Kidney (tissue), 13 donors: ENCODE measurements at regions not wholly inside any gene's neighbourhood (a gene's known extent, or its start where the extent isn't known, plus 50 kb on each side); places are given as distances from the start of the nearest gene placed in this dataset. TPM values are rescaled to one million over a fixed set of nuclear protein-coding genes. Genes with fewer than 3 reads are reported as not detected.

ENCODE experiments used
- DNase-seq, 5 donors: peaks; one replicate each; pipeline ENCODE4 v3.0.0-alpha.2; 2013 to 2020
- FAIRE-seq: peaks from 2 replicates; lab custom pipeline; 2012; peaks lifted over from hg19 to GRCh38; lab: Jason Lieb, UNC
- H3K27ac ChIP-seq, 2 donors: one replicate each; pipeline ENCODE4 v1.7.0; 2013; ENCODE audit warnings: low read depth in 2 of 2, low read length in 2 of 2, inconsistent platforms in 1 of 2
- H3K27me3 ChIP-seq: one replicate; pipeline ENCODE4 v1.7.1; 2013; ENCODE audit warnings: low read length, inconsistent platforms; ENCODE audit not compliant: control insufficient read depth, insufficient read depth
- H3K36me3 ChIP-seq, 3 donors: one replicate each; pipeline versions ENCODE4 v1.7.0 to v1.7.1; 2013; ENCODE audit warnings: low read length in 3 of 3, control low read depth in 1 of 3, inconsistent platforms in 1 of 3; ENCODE audit not compliant: insufficient read depth in 3 of 3, control insufficient read depth in 2 of 3
- H3K4me1 ChIP-seq, 3 donors: one replicate each; pipeline versions ENCODE4 v1.7.0 to v1.7.1; 2013; ENCODE audit warnings: low read length in 3 of 3, inconsistent platforms in 1 of 3, low read depth in 1 of 3; ENCODE audit not compliant: control insufficient read depth in 2 of 3, insufficient read depth in 2 of 3
- H3K4me3 ChIP-seq, 3 donors: one replicate each; pipeline versions ENCODE4 v1.7.0 to v1.8.1; 2013; ENCODE audit warnings: low read length in 3 of 3, control low read depth in 1 of 3, inconsistent platforms in 1 of 3
- H3K9ac ChIP-seq, 3 donors: one replicate each; pipeline versions ENCODE4 v1.7.0 to v1.7.1; 2013; ENCODE audit warnings: low read length in 3 of 3, control low read depth in 1 of 3, inconsistent platforms in 1 of 3
- H3K9me3 ChIP-seq, 3 donors: one replicate each; pipeline versions ENCODE4 v1.7.0 to v1.7.1; 2013; ENCODE audit warnings: low read length in 3 of 3, control low read depth in 1 of 3, inconsistent platforms in 1 of 3; ENCODE audit not compliant: control insufficient read depth in 2 of 3, insufficient read depth in 1 of 3
- CTCF ChIP-seq: IDR thresholded peaks from 3 replicates; pipeline ENCODE4 v1.5.1; 2012; ENCODE audit warnings: mild to moderate bottlenecking, moderate library complexity, borderline replicate concordance; ENCODE audit not compliant: insufficient read depth; ENCODE audit errors: extremely low read depth
- intact Hi-C: fragments of 100-400 bp; cut with DNase I; formaldehyde crosslinking; loops from one replicate; pipeline ENCODE4 v1.11.1; 2022
- microRNA-seq: library from miRNA; unstranded; fragments of <30 nt; microRNA quantifications from one replicate; pipeline ENCODE4 v1.2.0, GENCODE V29; 2020
- donor health status: control.
- donor health status: control.
- donor health status: control.
- donor health status: control.
- donor health status: control.
- donor health status: DM: yes; HTN: yes; CAD: no.
- donor health status: Normal renal cell carcinoma (clear cell type).

- Histone ChIP-seq H3K9ac (no peak overlapping the region), H3K4me1 (no peaks in the 10 kb centered on the region), H3K9me3 (no peaks in the 10 kb centered on the region), H3K36me3 (no peaks in the 10 kb centered on the region), H3K4me3 (no peak overlapping the region), H3K27ac (no peak overlapping the region), H3K27me3 (no peaks in the 10 kb centered on the region)
- FAIRE-seq, result no peak
- DNase-seq, result peak in 2 of 5 donors; percentile 32 to 53
- no peak for TF ChIP-seq CTCF
- intact Hi-C loops, result no loop called here
Observed at GRCh38 chr14:101508948-101509729, 52.2 kb upstream of the DIO3 start.

GRCh38 chr14:101509730-101510371 lies 51.4 kb upstream of the DIO3 start:
- no peak overlapping the region for H3K9ac ChIP-seq
- no peak for TF ChIP-seq CTCF
- H3K9me3 ChIP-seq, result no peaks in the 10 kb centered on the region
- DNase-seq, result peak in 2 of 5 donors; percentile 26 to 57
- no peak overlapping the region for H3K4me3 ChIP-seq
- no peaks in the 10 kb centered on the region for H3K27me3 ChIP-seq
- no peak overlapping the region for H3K27ac ChIP-seq
- H3K36me3 ChIP-seq, result no peaks in the 10 kb centered on the region
- H3K4me1 ChIP-seq, result no peaks in the 10 kb centered on the region
- FAIRE-seq, result no peak
- intact Hi-C loops, result no loop called here

- Histone ChIP-seq H3K36me3 (no peaks in the 10 kb centered on the region), H3K27me3 (no peaks in the 10 kb centered on the region), H3K9me3 (no peaks in the 10 kb centered on the region), H3K9ac (no peak overlapping the region), H3K4me1 (no peaks in the 10 kb centered on the region), H3K4me3 (no peak overlapping the region), H3K27ac (no peak overlapping the region)
- FAIRE-seq (no peak), DNase-seq (no peak)
- no peak for TF ChIP-seq CTCF
- intact Hi-C loops, result no loop called here
Observed at GRCh38 chr14:101511199-101511598, 50.1 kb upstream of the DIO3 start.

Small RNA genes lying in the stretch of these regions (microRNA-seq; reads per million reads assigned to microRNA genes)
- 2.7 reads per million for gene MIR1185-1
- not detected for gene MIR1185-2
- not detected for gene MIR1193
- not detected for gene MIR1197
- 44.7 reads per million, percentile 41 among the genes with 10 or more reads in this experiment for gene MIR134
- gene MIR154, result 99.5 reads per million, percentile 52 among the genes with 10 or more reads in this experiment
- gene MIR299, result 24.0 reads per million, percentile 33 among the genes with 10 or more reads in this experiment
- gene MIR300, result not detected
- gene MIR323A, result 7.8 reads per million, percentile 15 among the genes with 10 or more reads in this experiment
- 3.0 reads per million for gene MIR323B
- gene MIR329-1, result not detected
- not detected for gene MIR329-2
- gene MIR369, result 147 reads per million, percentile 58 among the genes with 10 or more reads in this experiment
- not detected for gene MIR376A1
- gene MIR376A2, result not detected
- 4.7 reads per million, percentile 7 among the genes with 10 or more reads in this experiment for gene MIR376B
- 230 reads per million, percentile 65 among the genes with 10 or more reads in this experiment for gene MIR376C
- 12.2 reads per million, percentile 24 among the genes with 10 or more reads in this experiment for gene MIR377
- gene MIR379, result 152 reads per million, percentile 59 among the genes with 10 or more reads in this experiment
- 1.0 reads per million for gene MIR380
- gene MIR381, result 37.6 reads per million, percentile 40 among the genes with 10 or more reads in this experiment
- gene MIR382, result 103 reads per million, percentile 52 among the genes with 10 or more reads in this experiment
- gene MIR409, result 139 reads per million, percentile 57 among the genes with 10 or more reads in this experiment
- 337 reads per million, percentile 69 among the genes with 10 or more reads in this experiment for gene MIR411
- 1.0 reads per million for gene MIR412
- gene MIR485, result 19.3 reads per million, percentile 30 among the genes with 10 or more reads in this experiment
- 11.5 reads per million, percentile 20 among the genes with 10 or more reads in this experiment for gene MIR487A
- gene MIR487B, result 252 reads per million, percentile 67 among the genes with 10 or more reads in this experiment
- gene MIR494, result 20.6 reads per million, percentile 31 among the genes with 10 or more reads in this experiment
- gene MIR495, result 15.9 reads per million, percentile 27 among the genes with 10 or more reads in this experiment
- 2.7 reads per million for gene MIR496
- gene MIR539, result 2.0 reads per million
- not detected for gene MIR541
- gene MIR543, result 13.5 reads per million, percentile 25 among the genes with 10 or more reads in this experiment
- gene MIR544A, result not detected
- 17.3 reads per million, percentile 29 among the genes with 10 or more reads in this experiment for gene MIR654
- gene MIR655, result 1.7 reads per million
- 1.0 reads per million for gene MIR656
- gene MIR668, result 1.0 reads per million
- gene MIR758, result 1.4 reads per million
- 26.7 reads per million, percentile 36 among the genes with 10 or more reads in this experiment for gene MIR889
